Spleen (tissue), 11 donors: ENCODE measurements at regions not wholly inside any gene's neighbourhood (a gene's known extent, or its start where the extent isn't known, plus 50 kb on each side); places are given as distances from the start of the nearest gene placed in this dataset.
A peak's percentile ranks its signal among the peaks of the same experiment; 100 is the strongest.
"Not testable (repeated sequence)": the region's sequence is repeated elsewhere in the genome, so short reads cannot be mapped to it uniquely, and the experiment has no call there.

ENCODE experiments used
- DNase-seq: peaks from one replicate; pipeline ENCODE4 v3.0.0-alpha.2; 2020
- H3K27ac ChIP-seq, 8 donors: fragments of 200-600 bp; sonication (generic) in 7 of 8; 1 replicate in 4 of 8; 2 replicates in 4 of 8; pipeline versions ENCODE4 v1.5.0 to v1.8.0; 2016 to 2021; ENCODE audit warnings: inconsistent platforms in 4 of 8, mild to moderate bottlenecking in 4 of 8, moderate library complexity in 1 of 8
- H3K27me3 ChIP-seq, 7 donors: fragments of 200-600 bp; sonication (generic) in 6 of 7; replicated peaks in 1 of 7; 1 replicate in 4 of 7; 2 replicates in 3 of 7; pipeline versions ENCODE4 v1.5.0 to v1.8.0; 2016 to 2021; ENCODE audit warnings: inconsistent platforms in 3 of 7, mild to moderate bottlenecking in 1 of 7
- H3K36me3 ChIP-seq, 6 donors: fragments of 200-600 bp; sonication (generic) in 5 of 6; 1 replicate in 4 of 6; 2 replicates in 2 of 6; pipeline versions ENCODE4 v1.5.0 to v1.8.0; 2016 to 2021; ENCODE audit warnings: inconsistent platforms in 2 of 6
- H3K4me1 ChIP-seq, 6 donors: fragments of 200-600 bp; sonication (generic) in 5 of 6; 1 replicate in 3 of 6; 2 replicates in 3 of 6; pipeline versions ENCODE4 v1.5.0 to v1.8.0; 2016 to 2021; ENCODE audit warnings: inconsistent platforms in 3 of 6
- H3K4me3 ChIP-seq, 8 donors: fragments of 200-600 bp; sonication (generic) in 7 of 8; 1 replicate in 4 of 8; 2 replicates in 4 of 8; pipeline versions ENCODE4 v1.5.0 to v1.8.0; 2016 to 2021; ENCODE audit warnings: inconsistent platforms in 4 of 8, mild to moderate bottlenecking in 4 of 8, moderate library complexity in 2 of 8
- H3K9me3 ChIP-seq, 8 donors: fragments of 200-600 bp; sonication (generic) in 7 of 8; 1 replicate in 4 of 8; 2 replicates in 4 of 8; pipeline versions ENCODE4 v1.5.0 to v1.8.0; 2016 to 2021; ENCODE audit warnings: inconsistent platforms in 4 of 8
- CTCF ChIP-seq, 11 experiments: fragments of 200-600 bp in 7 of 11; fragments of 450-650 bp in 4 of 11; sonication (generic) in 4 of 11; IDR thresholded peaks in 8 of 11; conservative IDR thresholded peaks in 3 of 11; 1 replicate in 7 of 11; 2 replicates in 4 of 11; pipeline versions ENCODE4 v1.4.0 to v1.8.0; 2016 to 2021; ENCODE audit warnings: antibody characterized with exemption in 11 of 11, inconsistent platforms in 4 of 11, mild to moderate bottlenecking in 1 of 11
- POLR2A ChIP-seq, 3 donors: fragments of 450-650 bp; IDR thresholded peaks; one replicate each; pipeline ENCODE4 v1.5.1; 2017; ENCODE audit warnings: antibody characterized with exemption in 3 of 3, mild to moderate bottlenecking in 1 of 3
- POLR2AphosphoS5 ChIP-seq, 3 donors: sonication (generic); formaldehyde crosslinking; IDR thresholded peaks; one replicate each; pipeline ENCODE4 v1.5.1; 2017; ENCODE audit warnings: antibody characterized with exemption in 3 of 3
- whole genome bisulfite sequencing, 5 donors: extraction: QIAGEN DNeasy Blood & Tissue Kit in 3 of 5; methylation state at CpG; one replicate each; pipeline versions ENCODE4 v1.1.5 to v1.1.7; 2013 to 2018; 5-methylcytosine and 5-hydroxymethylcytosine counted together
- intact Hi-C: fragments of 100-400 bp; cut with DNase I; formaldehyde crosslinking; loops from one replicate; pipeline ENCODE4 v1.15.0; 2023; ENCODE audit warnings: low total_unique reads
- donor health status: healthy with polysubstance abuse.
- donor health status: DM: no; HTN: no; CAD: no; lungs with moderate emphysema.
- donor health status: DM: no; HTN: no; CAD: no.
- donor health status: Bipolar disorder and iron deficiency.
- donor health status: healthy.
- donor health status: DM: no; HTN: no; CAD: no.
- donor health status: DM: yes; HTN: yes; CAD: no.

- 82 to 89% (median 82%) methylated on average over 3 of the region's 3 CpGs for WGBS, 5 donors
These were observed 680.2 kb upstream of the MMS22L start for GRCh38 chr6:97963193-97963592.

GRCh38 chr6:97969065-97969464 is 686.0 kb upstream of the MMS22L start:
- WGBS, 5 donors = 69 to 84% (median 74%) methylated on average over 1 of the region's 1 CpG
- TF ChIP-seq POLR2AphosphoS5 (IDR thresholded peaks at IDR 0.05) = no peak
- TF ChIP-seq POLR2A (IDR thresholded peaks at IDR 0.05) = no peak
- TF ChIP-seq CTCF (IDR thresholded peaks at IDR 0.05 in 8 of 11, conservative IDR thresholded peaks at IDR 0.05 in 3 of 11) = no peak
- Histone ChIP-seq H3K27ac (no peak overlapping the region), H3K4me1 (no peaks in the 10 kb centered on the region), H3K36me3 (no peaks in the 10 kb centered on the region), H3K27me3 (no peaks in the 10 kb centered on the region), H3K4me3 (no peak overlapping the region), H3K9me3 (no peaks in the 10 kb centered on the region)
- no peak for DNase-seq
- intact Hi-C loops = no loop called here

More at GRCh38 chr6:97963193-97963592, 680.2 kb upstream of the MMS22L start:
- no peak for DNase-seq
- intact Hi-C loops = no loop called here
- no peaks in the 10 kb centered on the region for H3K36me3 ChIP-seq
- no peak overlapping the region for H3K27ac ChIP-seq
- no peaks in the 10 kb centered on the region for H3K27me3 ChIP-seq
- H3K4me1 ChIP-seq = no peaks in the 10 kb centered on the region
- H3K9me3 ChIP-seq = no peaks in the 10 kb centered on the region
- TF ChIP-seq POLR2A (IDR thresholded peaks at IDR 0.05) (no peak), CTCF (IDR thresholded peaks at IDR 0.05 in 8 of 11, conservative IDR thresholded peaks at IDR 0.05 in 3 of 11) (no peak), POLR2AphosphoS5 (IDR thresholded peaks at IDR 0.05) (no peak)
- no peak overlapping the region for H3K4me3 ChIP-seq

- no peak for TF ChIP-seq POLR2AphosphoS5 (IDR thresholded peaks at IDR 0.05)
- TF ChIP-seq POLR2A (IDR thresholded peaks at IDR 0.05) = no peak
- TF ChIP-seq CTCF (IDR thresholded peaks at IDR 0.05 in 8 of 11, conservative IDR thresholded peaks at IDR 0.05 in 3 of 11) = no peak
- H3K4me1 ChIP-seq = no peaks in the 10 kb centered on the region
- WGBS, 5 donors = 49 to 78% (median 73%) methylated on average over 2 of the region's 2 CpGs
- H3K27ac ChIP-seq = no peak overlapping the region
- intact Hi-C loops = no loop called here
- H3K36me3 ChIP-seq = no peaks in the 10 kb centered on the region
- no peak overlapping the region for H3K4me3 ChIP-seq
- no peaks in the 10 kb centered on the region for H3K27me3 ChIP-seq
- no peak for DNase-seq
- H3K9me3 ChIP-seq = no peaks in the 10 kb centered on the region
These were observed 694.1 kb upstream of the MMS22L start for GRCh38 chr6:97977084-97977483.

GRCh38 chr6:97978855-97979271 is 695.8 kb upstream of the MMS22L start:
- Histone ChIP-seq H3K27ac (no peak overlapping the region), H3K9me3 (no peaks in the 10 kb centered on the region), H3K4me1 (no peaks in the 10 kb centered on the region), H3K4me3 (no peak overlapping the region), H3K36me3 (no peaks in the 10 kb centered on the region), H3K27me3 (no peaks in the 10 kb centered on the region)
- DNase-seq = peak; percentile 41
- 82 to 87% (median 85%) methylated on average over 15 of the region's 15 CpGs for WGBS, 5 donors
- TF ChIP-seq CTCF (IDR thresholded peaks at IDR 0.05 in 8 of 11, conservative IDR thresholded peaks at IDR 0.05 in 3 of 11) (no peak), POLR2AphosphoS5 (IDR thresholded peaks at IDR 0.05) (no peak), POLR2A (IDR thresholded peaks at IDR 0.05) (no peak)
- intact Hi-C loops = no loop called here

- H3K27me3 ChIP-seq, H3K27ac ChIP-seq, H3K9me3 ChIP-seq, H3K4me1 ChIP-seq, intact Hi-C loops, H3K36me3 ChIP-seq, H3K4me3 ChIP-seq: not testable (repeated sequence)
- peak; percentile 49 for DNase-seq
- 90 to 93% (median 92%) methylated on average over 16 of the region's 16 CpGs for WGBS, 5 donors
These were observed 696.3 kb upstream of the MMS22L start for GRCh38 chr6:97979285-97979684.
